H1 (cell line): ENCODE measurements at regions not wholly inside any gene's neighbourhood (a gene's known extent, or its start where the extent isn't known, plus 50 kb on each side); places are given as distances from the start of the nearest gene placed in this dataset.

Experiments used
- CTCF ChIA-PET: fragments of 300-600 bp; sonication (Branson Sonifier 250); formaldehyde crosslinking; loops from one replicate; lab custom pipeline; 2021; ENCODE audit not compliant: partially characterized antibody; lab: Charles Lee
- POLR2A ChIA-PET: fragments of 300-600 bp; sonication (Branson Sonifier 250); formaldehyde crosslinking; loops from one replicate; lab custom pipeline; 2021; ENCODE audit warnings: inconsistent platforms; ENCODE audit not compliant: partially characterized antibody; lab: Charles Lee
- DNase-seq, 2 experiments: peaks; one replicate each; pipeline versions ENCODE4 v3.0.0 to v3.0.0-alpha.2; 2010 to 2022; ENCODE audit warnings: low spot score in 2 of 2, low read depth in 1 of 2, mixed read lengths in 1 of 2
- FAIRE-seq: peaks from 2 replicates; lab custom pipeline; 2011; peaks lifted over from hg19 to GRCh38; lab: Jason Lieb, UNC
- H2AFZ ChIP-seq: 2 replicates; pipeline ENCODE4 v1.8.1; 2012; ENCODE audit warnings: low read length, inconsistent platforms
- H2AK5ac ChIP-seq: 2 replicates; pipeline ENCODE4 v1.6.1; 2013; ENCODE audit warnings: low read depth, low read length
- H2BK120ac ChIP-seq: replicated peaks from 2 replicates; pipeline ENCODE3; 2013; ENCODE audit warnings: low read depth, low read length, inconsistent platforms
- H2BK12ac ChIP-seq: 2 replicates; pipeline ENCODE4 v1.6.1; 2013; ENCODE audit warnings: low read depth, low read length
- H2BK15ac ChIP-seq: 2 replicates; pipeline ENCODE4 v1.6.1; 2013; ENCODE audit warnings: low read length
- H2BK20ac ChIP-seq: 2 replicates; pipeline ENCODE4 v1.6.1; 2013; ENCODE audit warnings: low read length
- H2BK5ac ChIP-seq: 2 replicates; pipeline ENCODE4 v1.6.1; 2013; ENCODE audit warnings: low read depth, low read length
- H3K14ac ChIP-seq: 2 replicates; pipeline ENCODE4 v1.6.1; 2013; ENCODE audit warnings: inconsistent platforms; ENCODE audit not compliant: insufficient read length
- H3K18ac ChIP-seq: 2 replicates; pipeline ENCODE4 v1.6.1; 2013; ENCODE audit warnings: low read length; ENCODE audit errors: extremely low read depth
- H3K23ac ChIP-seq: 2 replicates; pipeline ENCODE4 v1.6.1; 2013; ENCODE audit warnings: inconsistent platforms; ENCODE audit not compliant: insufficient read length
- H3K23me2 ChIP-seq: 2 replicates; pipeline ENCODE4 v1.6.1; 2013; ENCODE audit warnings: low read depth, low read length
- H3K27ac ChIP-seq: 2 replicates; pipeline ENCODE4 v1.6.1; 2011; ENCODE audit warnings: low read depth, low read length, inconsistent platforms
- H3K27me3 ChIP-seq, 4 experiments: replicated peaks in 1 of 4; 1 replicate in 1 of 4; 2 replicates in 3 of 4; pipeline versions ENCODE4 v1.6.1 to v1.8.1; 2011 to 2013; ENCODE audit warnings: low read length in 3 of 4, mild to moderate bottlenecking in 3 of 4, inconsistent platforms in 2 of 4, mixed read lengths in 2 of 4, moderate library complexity in 1 of 4; ENCODE audit not compliant: control insufficient read depth in 3 of 4, insufficient read depth in 3 of 4; ENCODE audit errors: extremely low read depth in 1 of 4
- H3K36me3 ChIP-seq, 4 experiments: 2 replicates each; pipeline versions ENCODE4 v1.6.1 to v1.8.1; 2011 to 2013; ENCODE audit warnings: mild to moderate bottlenecking in 4 of 4, low read length in 3 of 4, moderate library complexity in 2 of 4, control low read depth in 1 of 4, inconsistent platforms in 1 of 4; ENCODE audit not compliant: insufficient read depth in 4 of 4, control insufficient read depth in 2 of 4
- H3K4ac ChIP-seq: replicated peaks from 2 replicates; pipeline ENCODE3; 2013; ENCODE audit warnings: low read length, low read depth, mixed read lengths, inconsistent platforms; ENCODE audit not compliant: insufficient read length
- H3K4me1 ChIP-seq, 4 experiments: replicated peaks in 1 of 4; 1 replicate in 1 of 4; 2 replicates in 3 of 4; pipeline versions ENCODE4 v1.6.1 to v1.8.1; 2011 to 2013; ENCODE audit warnings: low read length in 3 of 4, inconsistent platforms in 2 of 4, mixed read lengths in 1 of 4; ENCODE audit not compliant: insufficient read depth in 4 of 4, control insufficient read depth in 3 of 4
- H3K4me2 ChIP-seq, 2 experiments: 2 replicates each; pipeline versions ENCODE4 v1.6.1 to v1.8.1; 2011 to 2013; ENCODE audit warnings: low read depth in 2 of 2, low read length in 2 of 2, control low read depth in 1 of 2, inconsistent platforms in 1 of 2, mild to moderate bottlenecking in 1 of 2; ENCODE audit not compliant: insufficient read depth in 1 of 2
- H3K4me3 ChIP-seq, 4 experiments: fragments of 200-600, 300-600 bp in 1 of 4; sonication (generic), shearing (Covaris generic), sonication (Bioruptor Twin) in 1 of 4; 2 replicates each; pipeline versions ENCODE4 v1.5.1 to v1.8.1; 2011 to 2016; ENCODE audit warnings: low read length in 4 of 4, low read depth in 3 of 4, control low read depth in 2 of 4, inconsistent platforms in 2 of 4, mild to moderate bottlenecking in 2 of 4, mixed read lengths in 1 of 4, moderate library complexity in 1 of 4; ENCODE audit not compliant: insufficient read depth in 2 of 4; ENCODE audit errors: extremely low read depth in 1 of 4
- H3K56ac ChIP-seq: replicated peaks from 2 replicates; pipeline ENCODE3; 2013; ENCODE audit warnings: low read depth, mild to moderate bottlenecking, mixed read lengths, low read length, inconsistent platforms; ENCODE audit not compliant: insufficient read length
- H3K79me1 ChIP-seq: 2 replicates; pipeline ENCODE4 v1.6.1; 2013; ENCODE audit warnings: low read depth, low read length, control low read depth
- H3K79me2 ChIP-seq, 2 experiments: 2 replicates each; pipeline versions ENCODE4 v1.6.1 to v1.8.1; 2012 to 2013; ENCODE audit warnings: low read length in 2 of 2, mild to moderate bottlenecking in 2 of 2, inconsistent platforms in 1 of 2; ENCODE audit not compliant: insufficient read depth in 2 of 2, control insufficient read depth in 1 of 2
- H3K9ac ChIP-seq, 4 experiments: replicated peaks in 1 of 4; 1 replicate in 1 of 4; 2 replicates in 3 of 4; pipeline versions ENCODE4 v1.6.1 to v1.8.1; 2011 to 2013; ENCODE audit warnings: low read depth in 3 of 4, low read length in 3 of 4, control low read depth in 2 of 4, mild to moderate bottlenecking in 2 of 4, moderate library complexity in 2 of 4, inconsistent platforms in 1 of 4; ENCODE audit errors: extremely low read depth in 1 of 4
- H3K9me3 ChIP-seq, 2 experiments: 2 replicates each; pipeline versions ENCODE4 v1.6.1 to v1.8.1; 2012 to 2013; ENCODE audit warnings: mild to moderate bottlenecking in 2 of 2, moderate library complexity in 2 of 2, control low read depth in 1 of 2, inconsistent platforms in 1 of 2, low read depth in 1 of 2, low read length in 1 of 2, mixed read lengths in 1 of 2; ENCODE audit not compliant: insufficient read depth in 2 of 2
- H4K20me1 ChIP-seq, 2 experiments: replicated peaks in 1 of 2; 2 replicates each; pipeline versions ENCODE3 to v1.8.1; 2011 to 2013; ENCODE audit warnings: inconsistent platforms in 2 of 2, low read length in 2 of 2, mild to moderate bottlenecking in 1 of 2; ENCODE audit not compliant: insufficient read depth in 2 of 2, control insufficient read depth in 1 of 2
- H4K5ac ChIP-seq: 2 replicates; pipeline ENCODE4 v1.6.1; 2013; ENCODE audit warnings: low read length, low read depth, mixed read lengths, inconsistent platforms; ENCODE audit not compliant: insufficient read length
- H4K8ac ChIP-seq: 2 replicates; pipeline ENCODE4 v1.8.0; 2013; ENCODE audit warnings: mild to moderate bottlenecking, moderate library complexity, low read length, inconsistent platforms; ENCODE audit not compliant: insufficient read depth; ENCODE audit errors: extremely low read depth
- H4K91ac ChIP-seq: replicated peaks from 2 replicates; pipeline ENCODE3; 2013; ENCODE audit warnings: low read length, mixed read lengths, inconsistent platforms; ENCODE audit not compliant: insufficient read length
- CEBPB ChIP-seq: IDR thresholded peaks from 2 replicates; pipeline ENCODE4 v1.6.1; 2012; ENCODE audit warnings: low read depth, low read length
- CTBP2 ChIP-seq: IDR thresholded peaks from 2 replicates; pipeline ENCODE4 v1.7.0; 2011; ENCODE audit warnings: borderline replicate concordance, mild to moderate bottlenecking, moderate library complexity, mixed read lengths, low read length; ENCODE audit not compliant: insufficient read depth, insufficient read length
- HDAC6 ChIP-seq: IDR thresholded peaks from one replicate; pipeline ENCODE4 v1.7.1; 2012; ENCODE audit warnings: low read depth, mild to moderate bottlenecking, inconsistent platforms, low read length, moderate library complexity
- KDM5A ChIP-seq: fragments of 200-600 bp; IDR thresholded peaks from 2 replicates; pipeline ENCODE4 v1.7.1; 2012; ENCODE audit warnings: mild to moderate bottlenecking, low read length, inconsistent platforms, mixed read lengths
- NANOG ChIP-seq: IDR thresholded peaks from 2 replicates; pipeline ENCODE4 v1.6.1; 2011; ENCODE audit warnings: low read length, low read depth, mild to moderate bottlenecking, inconsistent platforms; ENCODE audit not compliant: insufficient read depth, poor library complexity, severe bottlenecking
- RAD21 ChIP-seq, 2 experiments: IDR thresholded peaks in 1 of 2; conservative IDR thresholded peaks in 1 of 2; 2 replicates each; pipeline ENCODE4 v1.6.1; 2011; ENCODE audit warnings: low read depth in 2 of 2, low read length in 2 of 2, improper control_type of control experiment in 1 of 2, inconsistent platforms in 1 of 2, mild to moderate bottlenecking in 1 of 2, moderate library complexity in 1 of 2
- RBBP5 ChIP-seq: IDR thresholded peaks from 2 replicates; pipeline ENCODE4 v1.7.1; 2012; ENCODE audit warnings: low read depth, mild to moderate bottlenecking, inconsistent platforms, low read length, moderate library complexity, borderline replicate concordance
- RXRA ChIP-seq: IDR thresholded peaks from 2 replicates; pipeline ENCODE4 v1.6.1; 2011; ENCODE audit warnings: low read depth, mild to moderate bottlenecking, low read length, moderate library complexity; ENCODE audit not compliant: insufficient read depth
- SIX5 ChIP-seq: IDR thresholded peaks from 2 replicates; pipeline ENCODE4 v1.6.1; 2011; ENCODE audit warnings: mild to moderate bottlenecking, low read depth, low read length
- WGBS, 2 experiments: shearing (Covaris generic) in 1 of 2; methylation state at CpG; one replicate each; pipeline versions ENCODE4 v1.1.6 to v1.1.7; 2013 to 2015; ENCODE audit warnings: low lambda C conversion rate in 2 of 2, mixed read lengths in 2 of 2, inconsistent platforms in 1 of 2, low coverage in 1 of 2, missing lambda C conversion rate in 1 of 2; ENCODE audit not compliant: insufficient replicate concordance in 2 of 2, insufficient coverage in 1 of 2, insufficient read length in 1 of 2; ENCODE audit errors: extremely low coverage in 1 of 2, missing lambda C conversion rate in 1 of 2; 5-methylcytosine and 5-hydroxymethylcytosine counted together
- TF ChIP-seq, protein P1 (sequence below): IDR thresholded peaks from 2 replicates; pipeline ENCODE4 v1.6.1; 2011; ENCODE audit warnings: low read depth, mild to moderate bottlenecking, low read length; ENCODE audit not compliant: insufficient read depth
- TF ChIP-seq, protein P2 (sequence below), 3 experiments: IDR thresholded peaks; 1 replicate in 2 of 3; 2 replicates in 1 of 3; pipeline versions ENCODE4 v1.5.1 to v1.6.1; 2011; ENCODE audit warnings: low read length in 3 of 3, mild to moderate bottlenecking in 3 of 3, inconsistent platforms in 2 of 3, low read depth in 1 of 3, moderate library complexity in 1 of 3; ENCODE audit not compliant: insufficient read depth in 1 of 3; ENCODE audit errors: control extremely low read depth in 1 of 3

DNA sequence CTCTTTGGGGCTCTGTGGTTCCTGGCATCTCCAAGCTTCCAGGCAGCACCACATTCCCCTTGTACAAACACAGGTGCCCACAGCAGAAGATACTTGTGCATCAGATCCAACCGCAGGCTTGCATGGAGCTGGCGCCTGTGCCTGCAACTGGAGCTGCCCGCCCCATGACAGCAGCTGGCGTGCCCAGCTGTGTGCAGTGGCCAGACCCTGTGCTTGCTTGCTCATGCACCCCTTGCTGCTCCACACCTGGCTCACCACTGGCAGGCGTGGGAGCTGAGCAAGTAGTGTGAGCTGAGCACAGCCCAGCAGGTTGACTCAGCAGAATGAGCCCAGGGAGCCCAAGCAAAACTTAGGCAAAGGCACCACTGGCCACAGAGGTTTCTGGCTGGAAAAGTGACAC is 84.4 kb upstream of the STARD4 start:
- Histone ChIP-seq H3K27ac (no peak overlapping the region), H2AFZ (no peak overlapping the region), H3K9ac (no peak overlapping the region), H3K18ac (peak overlapping the region; percentile 38; the same call in 1 of the 2 replicates), H3K4me2 (no peak overlapping the region), H2BK120ac (no peak overlapping the region), H3K4me1 (peaks cover 0 to 2% (median under 1%) of the 10 kb centered on the region in 4 experiments; a peak in 1 of 7 replicates), H4K20me1 (no peaks in the 10 kb centered on the region), H2BK15ac (no peak overlapping the region), H3K27me3 (no peaks in the 10 kb centered on the region), H2AK5ac (no peak overlapping the region), H2BK20ac (no peak overlapping the region), H3K23ac (no peak overlapping the region), H3K79me2 (no peaks in the 10 kb centered on the region), H3K9me3 (no peaks in the 10 kb centered on the region), H3K4ac (no peak overlapping the region), H3K4me3 (no peak overlapping the region), H3K79me1 (no peaks in the 10 kb centered on the region), H4K8ac (no peak overlapping the region), H3K36me3 (no peaks in the 10 kb centered on the region), H3K23me2 (no peaks in the 10 kb centered on the region), H2BK5ac (no peak overlapping the region), H4K5ac (no peak overlapping the region), H3K14ac (no peak overlapping the region), H3K56ac (no peak overlapping the region), H2BK12ac (no peak overlapping the region), H4K91ac (no peak overlapping the region)
- CTCF ChIA-PET: interaction anchor here (0.8 kb wide), 1 partner anchor 10 kb away, joined by 3 read pairs; no protein-coding TSS in a partner anchor
- 83% methylated on average over 5 of the region's 5 CpGs; no CpG with 5 or more reads in 1 of the 2 experiments for WGBS, 2 experiments
- DNase-seq (no peak), FAIRE-seq (no peak)
- POLR2A ChIA-PET: no interaction called here
- TF ChIP-seq RXRA (no peak), SIX5 (no peak), RBBP5 (no peak), CTBP2 (no peak), HDAC6 (no peak), KDM5A (no peak), NANOG (no peak), RAD21 (IDR thresholded peaks at IDR 0.05 in 1 of 2, conservative IDR thresholded peaks at IDR 0.05 in 1 of 2; ENCODE audit: low read depth in 2 of 2, low read length in 2 of 2) (no peak), CEBPB (no peak)
- TF ChIP-seq, protein P1, sequence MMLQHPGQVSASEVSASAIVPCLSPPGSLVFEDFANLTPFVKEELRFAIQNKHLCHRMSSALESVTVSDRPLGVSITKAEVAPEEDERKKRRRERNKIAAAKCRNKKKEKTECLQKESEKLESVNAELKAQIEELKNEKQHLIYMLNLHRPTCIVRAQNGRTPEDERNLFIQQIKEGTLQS: no peak
- TF ChIP-seq, protein P2, sequence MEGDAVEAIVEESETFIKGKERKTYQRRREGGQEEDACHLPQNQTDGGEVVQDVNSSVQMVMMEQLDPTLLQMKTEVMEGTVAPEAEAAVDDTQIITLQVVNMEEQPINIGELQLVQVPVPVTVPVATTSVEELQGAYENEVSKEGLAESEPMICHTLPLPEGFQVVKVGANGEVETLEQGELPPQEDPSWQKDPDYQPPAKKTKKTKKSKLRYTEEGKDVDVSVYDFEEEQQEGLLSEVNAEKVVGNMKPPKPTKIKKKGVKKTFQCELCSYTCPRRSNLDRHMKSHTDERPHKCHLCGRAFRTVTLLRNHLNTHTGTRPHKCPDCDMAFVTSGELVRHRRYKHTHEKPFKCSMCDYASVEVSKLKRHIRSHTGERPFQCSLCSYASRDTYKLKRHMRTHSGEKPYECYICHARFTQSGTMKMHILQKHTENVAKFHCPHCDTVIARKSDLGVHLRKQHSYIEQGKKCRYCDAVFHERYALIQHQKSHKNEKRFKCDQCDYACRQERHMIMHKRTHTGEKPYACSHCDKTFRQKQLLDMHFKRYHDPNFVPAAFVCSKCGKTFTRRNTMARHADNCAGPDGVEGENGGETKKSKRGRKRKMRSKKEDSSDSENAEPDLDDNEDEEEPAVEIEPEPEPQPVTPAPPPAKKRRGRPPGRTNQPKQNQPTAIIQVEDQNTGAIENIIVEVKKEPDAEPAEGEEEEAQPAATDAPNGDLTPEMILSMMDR (IDR thresholded peaks at IDR 0.05; ENCODE audit: control extremely low read depth in 1 of 3, insufficient read depth in 1 of 3, low read depth in 1 of 3, low read length in 3 of 3): no peak
